DND-41 (cell line): ENCODE measurements at regions not wholly inside any gene's neighbourhood (a gene's known extent, or its start where the extent isn't known, plus 50 kb on each side); places are given as distances from the start of the nearest gene placed in this dataset.

ENCODE experiments used
- ATAC-seq: fragments of 200-7000 bp; cut with Tn5 transposase; 3 replicates; pipeline ENCODE4 v1.9.1; 2021; ENCODE audit warnings: low read depth; ENCODE audit not compliant: insufficient read depth
- DNase-seq: peaks from one replicate; pipeline ENCODE4 v3.0.0-alpha.2; 2020
- H2AFZ ChIP-seq: 2 replicates; pipeline ENCODE4 v1.6.0; 2012; ENCODE audit warnings: low read depth, low read length
- H3K27ac ChIP-seq: 2 replicates; pipeline ENCODE4 v1.5.1; 2012; ENCODE audit warnings: low read length, inconsistent platforms
- H3K27me3 ChIP-seq: fragments of 200-600 bp; sonication (generic); 2 replicates; pipeline ENCODE4 v1.6.0; 2012; ENCODE audit warnings: low read length, mild to moderate bottlenecking, inconsistent platforms; ENCODE audit not compliant: insufficient read depth, poor library complexity
- H3K36me3 ChIP-seq: 2 replicates; pipeline ENCODE4 v1.5.1; 2012; ENCODE audit warnings: low read length, inconsistent platforms; ENCODE audit not compliant: insufficient read depth
- H3K4me1 ChIP-seq: 2 replicates; pipeline ENCODE4 v1.5.1; 2012; ENCODE audit warnings: mild to moderate bottlenecking, low read length; ENCODE audit not compliant: insufficient read depth
- H3K4me2 ChIP-seq: 2 replicates; pipeline ENCODE4 v1.6.0; 2012; ENCODE audit warnings: mild to moderate bottlenecking, moderate library complexity, low read length, inconsistent platforms; ENCODE audit not compliant: insufficient read depth
- H3K4me3 ChIP-seq, 2 experiments: fragments of 200-600 bp in 1 of 2; shearing (Covaris generic) in 1 of 2; 2 replicates each; pipeline ENCODE4 v1.5.1; 2012 to 2016; ENCODE audit warnings: inconsistent platforms in 2 of 2, low read length in 2 of 2, mild to moderate bottlenecking in 2 of 2, low read depth in 1 of 2, moderate library complexity in 1 of 2
- H3K79me2 ChIP-seq: 2 replicates; pipeline ENCODE4 v1.6.0; 2012; ENCODE audit warnings: low read length, inconsistent platforms; ENCODE audit not compliant: insufficient read depth
- H3K9ac ChIP-seq: 2 replicates; pipeline ENCODE4 v1.6.0; 2012; ENCODE audit warnings: low read depth, mild to moderate bottlenecking, inconsistent platforms, low read length, moderate library complexity
- H3K9me3 ChIP-seq: 2 replicates; pipeline ENCODE4 v1.5.1; 2012; ENCODE audit warnings: low read length, moderate library complexity, mild to moderate bottlenecking, inconsistent platforms; ENCODE audit not compliant: insufficient read depth, severe bottlenecking
- H4K20me1 ChIP-seq: 2 replicates; pipeline ENCODE4 v1.6.0; 2012; ENCODE audit warnings: low read length; ENCODE audit not compliant: insufficient read depth
- CTCF ChIP-seq: IDR thresholded peaks from 2 replicates; pipeline ENCODE4 v1.5.1; 2012; ENCODE audit warnings: borderline replicate concordance, low read length, moderate library complexity, mild to moderate bottlenecking; ENCODE audit not compliant: poor library complexity, severe bottlenecking; ENCODE audit errors: extremely low read depth
- EZH2 ChIP-seq: IDR thresholded peaks from 3 replicates; pipeline ENCODE4 v1.6.1; 2012; ENCODE audit warnings: borderline replicate concordance, low read depth, mild to moderate bottlenecking, moderate library complexity, low read length, inconsistent platforms; ENCODE audit not compliant: severe bottlenecking

DNA sequence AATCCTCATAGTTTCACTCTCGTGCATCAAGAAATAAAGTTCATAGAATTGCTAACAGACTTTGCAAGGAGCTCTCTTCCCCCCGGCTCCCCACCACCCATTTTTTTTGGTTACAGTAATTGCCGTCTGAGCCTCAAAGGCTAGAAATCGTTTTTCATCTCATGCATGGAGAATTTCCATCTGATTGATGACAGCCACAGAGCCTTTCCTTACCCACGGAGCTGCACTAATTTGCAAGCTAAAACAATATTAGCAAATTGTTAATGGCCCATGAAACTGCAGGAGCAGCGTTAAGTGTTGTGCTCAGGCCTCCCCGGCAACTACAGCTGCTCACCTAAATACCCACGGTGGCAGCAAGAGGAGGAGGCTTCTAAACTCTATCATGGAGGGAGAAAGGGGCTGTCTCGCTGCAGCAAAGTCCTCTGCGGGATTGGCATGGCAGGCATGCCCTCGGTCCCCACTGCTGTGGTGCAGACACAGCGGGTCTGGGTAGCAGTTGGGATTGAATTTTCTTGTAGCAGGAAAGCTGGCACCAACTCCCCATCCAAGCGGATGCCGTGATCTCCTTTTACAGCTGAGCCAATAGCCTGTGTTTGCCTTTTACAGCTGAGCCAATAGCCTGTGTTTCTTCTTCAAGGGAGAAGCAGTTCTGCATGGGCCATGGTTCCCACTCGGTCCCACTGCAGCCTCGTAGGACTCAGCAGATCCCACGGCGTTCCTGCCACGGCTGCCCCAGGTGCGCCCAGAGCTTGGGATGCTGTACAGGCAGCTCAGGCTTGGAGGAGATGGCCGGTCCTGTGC lies 412.3 kb downstream of the BRD1 start:
- Histone ChIP-seq H3K4me1 (no peaks in the 10 kb centered on the region), H4K20me1 (no peaks in the 10 kb centered on the region; the same call in 1 of the 2 replicates), H2AFZ (no peak overlapping the region), H3K4me3 (no peak overlapping the region), H3K4me2 (no peak overlapping the region), H3K9ac (no peak overlapping the region), H3K36me3 (no peaks in the 10 kb centered on the region), H3K9me3 (no peaks in the 10 kb centered on the region), H3K27me3 (no peaks in the 10 kb centered on the region), H3K27ac (no peak overlapping the region), H3K79me2 (no peaks in the 10 kb centered on the region)
- TF ChIP-seq CTCF = no peak
- no peak for TF ChIP-seq EZH2
- ATAC-seq (no peak), DNase-seq (no peak)

- H3K27me3 ChIP-seq = no peaks in the 10 kb centered on the region
- H3K9me3 ChIP-seq = no peaks in the 10 kb centered on the region
- no peak overlapping the region for H3K4me3 ChIP-seq
- ATAC-seq (no peak), DNase-seq (no peak)
- no peaks in the 10 kb centered on the region for H3K4me1 ChIP-seq
- no peak overlapping the region for H3K4me2 ChIP-seq
- H3K79me2 ChIP-seq = no peaks in the 10 kb centered on the region
- H4K20me1 ChIP-seq = no peaks in the 10 kb centered on the region; the same call in 1 of the 2 replicates
- no peaks in the 10 kb centered on the region for H3K36me3 ChIP-seq
- no peak for TF ChIP-seq EZH2
- TF ChIP-seq CTCF = no peak
- no peak overlapping the region for H2AFZ ChIP-seq
- H3K9ac ChIP-seq = no peak overlapping the region
- no peak overlapping the region for H3K27ac ChIP-seq
Measured at GRCh38 chr22:49413551-49413950, 414.1 kb downstream of the BRD1 start.

- Histone ChIP-seq H3K27ac (no peak overlapping the region), H3K4me3 (no peak overlapping the region), H3K36me3 (no peaks in the 10 kb centered on the region), H2AFZ (no peak overlapping the region), H3K27me3 (no peaks in the 10 kb centered on the region), H3K4me2 (no peak overlapping the region), H3K9me3 (no peaks in the 10 kb centered on the region), H3K79me2 (no peaks in the 10 kb centered on the region), H3K4me1 (no peaks in the 10 kb centered on the region), H3K9ac (no peak overlapping the region), H4K20me1 (no peaks in the 10 kb centered on the region; the same call in 1 of the 2 replicates)
- no peak for TF ChIP-seq EZH2
- no peak for TF ChIP-seq CTCF
- ATAC-seq (no peak), DNase-seq (no peak)
Measured at GRCh38 chr22:49413146-49413545, 414.5 kb downstream of the BRD1 start.
